Keratinocyte (primary cell): ENCODE measurements at regions not wholly inside any gene's neighbourhood (a gene's known extent, or its start where the extent isn't known, plus 50 kb on each side); places are given as distances from the start of the nearest gene placed in this dataset.

Experiments used
- DNase-seq: peaks from one replicate; pipeline ENCODE4 v3.0.0-alpha.2; 2011; ENCODE audit warnings: low read depth, missing footprints, low spot score
- FAIRE-seq: peaks from 2 replicates; lab custom pipeline; 2011; peaks lifted over from hg19 to GRCh38; lab: Jason Lieb, UNC
- H2AFZ ChIP-seq: 2 replicates; pipeline ENCODE4 v1.6.0; 2012; ENCODE audit warnings: low read length, control low read depth, inconsistent platforms; ENCODE audit not compliant: control insufficient read depth
- H3K27ac ChIP-seq: 2 replicates; pipeline ENCODE4 v1.5.1; 2011; ENCODE audit warnings: low read length; ENCODE audit not compliant: control insufficient read depth, insufficient read depth
- H3K27me3 ChIP-seq: 3 replicates; pipeline ENCODE4 v1.6.0; 2011; ENCODE audit warnings: low read length; ENCODE audit not compliant: control insufficient read depth, insufficient read depth; ENCODE audit errors: extremely low read depth
- H3K36me3 ChIP-seq, 2 experiments: 2 replicates in 1 of 2; 3 replicates in 1 of 2; pipeline ENCODE4 v1.5.1; 2011; ENCODE audit warnings: low read length in 2 of 2, mild to moderate bottlenecking in 1 of 2; ENCODE audit not compliant: control insufficient read depth in 2 of 2, insufficient read depth in 2 of 2; ENCODE audit errors: extremely low read depth in 1 of 2
- H3K4me1 ChIP-seq: 3 replicates; pipeline ENCODE4 v1.5.1; 2011; ENCODE audit warnings: low read length; ENCODE audit not compliant: control insufficient read depth, insufficient read depth; ENCODE audit errors: extremely low read depth
- H3K4me2 ChIP-seq: 3 replicates; pipeline ENCODE4 v1.6.0; 2011; ENCODE audit warnings: low read depth, low read length; ENCODE audit not compliant: control insufficient read depth, insufficient read depth; ENCODE audit errors: extremely low read depth
- H3K4me3 ChIP-seq, 3 experiments: fragments of 200-600 bp in 1 of 3; sonication (generic) in 1 of 3; 2 replicates in 2 of 3; 3 replicates in 1 of 3; pipeline ENCODE4 v1.5.1; 2011 to 2016; ENCODE audit warnings: low read length in 3 of 3, mild to moderate bottlenecking in 3 of 3, control low read depth in 2 of 3, inconsistent platforms in 1 of 3, low read depth in 1 of 3, mixed read lengths in 1 of 3, mixed run types in 1 of 3, moderate library complexity in 1 of 3; ENCODE audit not compliant: control insufficient read depth in 2 of 3, insufficient read depth in 2 of 3; ENCODE audit errors: extremely low read depth in 1 of 3
- H3K79me2 ChIP-seq: 2 replicates; pipeline ENCODE4 v1.6.0; 2012; ENCODE audit warnings: low read length; ENCODE audit not compliant: control insufficient read depth, insufficient read depth
- H3K9ac ChIP-seq: 3 replicates; pipeline ENCODE4 v1.6.0; 2011; ENCODE audit warnings: low read length; ENCODE audit not compliant: control insufficient read depth, insufficient read depth; ENCODE audit errors: extremely low read depth
- H3K9me1 ChIP-seq: 3 replicates; pipeline ENCODE4 v1.6.0; 2011; ENCODE audit warnings: low read length; ENCODE audit not compliant: control insufficient read depth, insufficient read depth; ENCODE audit errors: extremely low read depth
- H3K9me3 ChIP-seq: 2 replicates; pipeline ENCODE4 v1.5.1; 2012; ENCODE audit warnings: low read depth, low read length; ENCODE audit not compliant: control insufficient read depth
- H4K20me1 ChIP-seq: 3 replicates; pipeline ENCODE4 v1.6.0; 2011; ENCODE audit warnings: low read length; ENCODE audit not compliant: control insufficient read depth, insufficient read depth; ENCODE audit errors: extremely low read depth
- CTCF ChIP-seq, 3 experiments: IDR thresholded peaks in 1 of 3; conservative IDR thresholded peaks in 1 of 3; optimal IDR thresholded peaks in 1 of 3; 2 replicates in 2 of 3; 3 replicates in 1 of 3; pipeline versions ENCODE3 to v1.5.1; 2011; ENCODE audit warnings: low read length in 3 of 3, mild to moderate bottlenecking in 3 of 3, moderate library complexity in 2 of 3, control low read depth in 1 of 3, inconsistent platforms in 1 of 3; ENCODE audit not compliant: insufficient read depth in 2 of 3; ENCODE audit errors: extremely low read depth in 1 of 3
- EZH2 ChIP-seq: IDR thresholded peaks from one replicate; pipeline ENCODE4 v1.6.1; 2012; ENCODE audit warnings: inconsistent platforms, mild to moderate bottlenecking, low read length, moderate library complexity
- dilution Hi-C: fragments of 300-500 bp; cut with MboI; formaldehyde crosslinking; loops from one replicate; pipeline ENCODE4 v1.7.0; 2020; ENCODE audit warnings: low sequenced_read_pairs; ENCODE audit not compliant: extremely low pct_ligation_motif_present

- FAIRE-seq = no peak
- H2AFZ ChIP-seq = no peak overlapping the region
These were observed 322.6 kb downstream of the TFEC start for GRCh38 chr7:115708013-115708341.

GRCh38 chr7:115707258-115708012 is 323.1 kb downstream of the TFEC start:
- Histone ChIP-seq H2AFZ (no peak overlapping the region), H3K9me3 (no peaks in the 10 kb centered on the region), H3K4me1 (no peaks in the 10 kb centered on the region), H3K9me1 (no peaks in the 10 kb centered on the region), H3K79me2 (no peaks in the 10 kb centered on the region), H3K27me3 (no peaks in the 10 kb centered on the region), H3K27ac (no peak overlapping the region), H4K20me1 (no peaks in the 10 kb centered on the region), H3K4me3 (no peak overlapping the region), H3K4me2 (no peak overlapping the region), H3K36me3 (no peaks in the 10 kb centered on the region), H3K9ac (no peak overlapping the region)
- no peak for DNase-seq
- dilution Hi-C loops = no loop called here
- TF ChIP-seq CTCF (optimal IDR thresholded peaks at IDR 0.05 in 1 of 3, IDR thresholded peaks at IDR 0.05 in 1 of 3, conservative IDR thresholded peaks at IDR 0.05 in 1 of 3; ENCODE audit: extremely low read depth in 1 of 3, insufficient read depth in 2 of 3, low read length in 3 of 3) (peak; percentile 46 to 51 (median 50)), EZH2 (no peak)
- no peak for FAIRE-seq

More at GRCh38 chr7:115708013-115708341, 322.6 kb downstream of the TFEC start:
- H3K4me1 ChIP-seq = no peaks in the 10 kb centered on the region
- no peak for DNase-seq
- no peak for TF ChIP-seq EZH2
- TF ChIP-seq CTCF (optimal IDR thresholded peaks at IDR 0.05 in 1 of 3, IDR thresholded peaks at IDR 0.05 in 1 of 3, conservative IDR thresholded peaks at IDR 0.05 in 1 of 3; ENCODE audit: extremely low read depth in 1 of 3, insufficient read depth in 2 of 3, low read length in 3 of 3) = no peak
- H3K27ac ChIP-seq = no peak overlapping the region
- dilution Hi-C loops = no loop called here
- H3K36me3 ChIP-seq = no peaks in the 10 kb centered on the region
- no peaks in the 10 kb centered on the region for H3K79me2 ChIP-seq
- H3K4me2 ChIP-seq = no peak overlapping the region
- no peaks in the 10 kb centered on the region for H3K9me1 ChIP-seq
- no peaks in the 10 kb centered on the region for H3K9me3 ChIP-seq
- no peak overlapping the region for H3K9ac ChIP-seq
- no peak overlapping the region for H3K4me3 ChIP-seq
- no peaks in the 10 kb centered on the region for H3K27me3 ChIP-seq
- H4K20me1 ChIP-seq = no peaks in the 10 kb centered on the region
